Brain pericyte (primary cell): ENCODE measurements at regions not wholly inside any gene's neighbourhood (a gene's known extent, or its start where the extent isn't known, plus 50 kb on each side); places are given as distances from the start of the nearest gene placed in this dataset.
"Not testable (repeated sequence)": the region's sequence is repeated elsewhere in the genome, so short reads cannot be mapped to it uniquely, and the experiment has no call there.

Source experiments
- DNase-seq: peaks from one replicate; pipeline ENCODE4 v3.0.0-alpha.2; 2012; ENCODE audit warnings: low read depth, low spot score

DNA sequence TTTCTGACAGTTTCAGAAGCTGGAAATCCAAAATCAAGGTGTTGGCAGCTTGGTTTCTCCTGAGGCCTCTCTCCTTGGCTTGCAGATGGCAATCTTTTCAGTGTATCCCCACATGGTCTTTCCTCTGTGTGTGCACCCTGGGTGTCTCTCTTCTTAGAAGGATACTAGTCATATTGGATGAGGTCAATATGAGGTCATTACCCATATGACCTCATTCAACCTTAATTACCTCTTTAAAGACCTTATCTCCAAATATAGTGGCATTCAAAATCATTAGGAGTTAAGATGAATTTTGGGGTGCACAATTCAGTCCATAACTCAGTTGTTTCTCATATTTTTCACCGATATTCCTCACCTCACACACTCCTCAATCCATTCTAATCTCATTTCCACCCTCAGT, 92.4 kb upstream of the TGM3 start:
- no peak for DNase-seq

DNA sequence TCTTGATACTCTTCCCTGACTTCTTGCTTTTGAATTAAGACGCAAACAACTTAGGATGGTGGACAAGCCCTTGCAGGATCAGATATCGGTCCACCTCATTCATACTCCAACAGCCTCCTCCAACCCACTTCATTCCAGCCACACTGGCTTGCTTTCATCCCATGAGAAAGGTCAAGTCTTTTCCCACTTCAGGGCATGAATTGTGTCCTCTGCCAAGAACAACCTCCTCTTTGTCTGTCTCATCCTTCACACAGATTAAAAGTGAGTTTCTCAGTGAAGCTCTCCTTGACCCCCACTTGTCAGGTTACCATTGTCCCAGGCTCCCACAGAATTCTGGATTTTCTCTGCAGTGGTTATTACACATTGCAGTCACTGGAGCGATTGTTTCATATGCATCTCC, 91.8 kb upstream of the TGM3 start:
- DNase-seq, result no peak

GRCh38 chr20:2206957-2207769, 88.6 kb upstream of the TGM3 start:
- DNase-seq, result no peak

DNA sequence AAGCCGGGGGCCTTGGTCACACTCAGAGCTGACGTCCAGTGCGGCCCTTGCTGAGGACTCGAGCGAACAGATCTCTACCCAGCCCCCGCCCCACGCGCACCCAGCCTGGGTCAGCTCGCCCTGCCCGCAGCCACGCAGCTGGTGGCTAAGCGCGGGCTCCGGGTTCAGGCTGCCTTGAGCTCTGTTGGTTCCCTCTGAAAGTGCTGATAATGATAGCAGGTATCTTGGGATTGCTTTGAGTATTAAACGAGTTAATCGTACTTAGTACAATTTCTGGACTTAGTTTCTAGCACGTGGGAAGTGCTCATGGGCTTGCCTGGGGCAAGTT, 88.1 kb upstream of the TGM3 start:
- no peak for DNase-seq

GRCh38 chr20:2208897-2209296, 86.9 kb upstream of the TGM3 start:
- DNase-seq, result no peak

- no peak for DNase-seq
Observed at GRCh38 chr20:2210646-2211552, 84.9 kb upstream of the TGM3 start.

DNA sequence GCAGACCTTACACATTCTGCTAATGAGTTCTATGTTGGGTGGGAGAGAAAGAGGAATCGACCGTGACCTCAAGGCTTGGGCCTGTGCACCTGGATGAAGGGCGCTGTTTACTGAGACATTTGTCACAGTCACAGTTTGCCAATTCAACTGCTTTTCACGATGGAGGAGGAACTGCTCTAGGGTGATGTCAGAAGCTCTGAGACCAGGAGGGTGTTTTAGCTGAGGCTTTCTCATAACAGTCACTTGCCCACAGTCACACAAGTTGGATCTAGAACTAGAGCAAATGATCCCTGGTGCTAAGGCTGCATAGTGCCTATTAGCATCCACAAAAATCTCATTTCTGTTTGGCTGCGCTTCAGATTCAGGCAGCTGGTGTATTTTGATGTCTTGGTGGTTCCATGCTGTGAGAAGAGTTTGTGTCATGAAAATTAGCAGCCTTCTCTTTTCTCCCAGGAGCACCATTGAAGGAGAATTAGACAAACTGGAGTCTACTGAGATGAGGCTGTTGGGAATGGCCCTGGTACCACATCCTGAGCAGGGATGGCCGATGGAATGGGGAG, 83.3 kb upstream of the TGM3 start:
- DNase-seq, result no peak

- DNase-seq, result no peak
Observed at GRCh38 chr20:2213401-2213800, 82.4 kb upstream of the TGM3 start.

- DNase-seq, result no peak
Observed at GRCh38 chr20:2217857-2218539, 77.8 kb upstream of the TGM3 start.

- no peak for DNase-seq
Observed at GRCh38 chr20:2219481-2220006, 76.3 kb upstream of the TGM3 start.

DNA sequence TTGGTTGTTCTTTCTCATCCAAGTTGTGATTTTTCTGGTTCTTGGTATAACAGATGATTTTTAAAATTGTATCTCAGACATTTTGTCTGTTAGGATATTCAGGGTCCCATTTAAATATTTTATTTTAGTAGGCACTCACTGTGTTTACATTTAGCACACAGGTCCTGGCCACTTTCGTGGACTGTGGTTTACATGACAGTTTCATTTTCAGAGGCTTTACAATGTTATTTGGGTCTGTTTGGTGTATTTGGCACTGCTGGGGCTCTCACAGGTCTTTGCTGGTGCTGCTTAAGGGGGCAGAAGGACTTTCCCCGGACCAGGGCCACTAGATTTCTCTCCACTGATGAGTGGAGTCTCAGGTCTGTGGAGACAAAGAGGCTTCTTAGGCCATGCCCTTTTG, 75.5 kb upstream of the TGM3 start:
- no peak for DNase-seq

DNA sequence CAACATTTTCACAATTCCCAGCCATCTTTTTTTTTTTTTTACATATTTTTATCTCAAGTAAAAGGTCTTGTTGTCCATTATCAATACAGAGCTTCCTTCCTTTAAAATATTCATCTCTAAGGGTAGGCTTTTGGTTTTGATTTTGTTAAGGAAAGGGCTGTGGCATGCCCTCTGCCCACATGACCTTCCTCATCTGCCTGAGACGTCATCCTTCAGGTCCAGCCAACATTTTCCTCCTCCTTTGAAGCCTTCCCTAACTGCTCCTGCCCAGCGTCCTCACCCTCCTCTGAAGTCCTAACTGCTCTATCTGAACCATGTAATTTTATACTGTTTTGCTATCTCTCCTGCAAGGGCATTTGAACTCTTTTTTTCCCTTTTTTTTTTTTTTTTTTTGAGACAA, 73.9 kb upstream of the TGM3 start:
- no peak for DNase-seq

DNA sequence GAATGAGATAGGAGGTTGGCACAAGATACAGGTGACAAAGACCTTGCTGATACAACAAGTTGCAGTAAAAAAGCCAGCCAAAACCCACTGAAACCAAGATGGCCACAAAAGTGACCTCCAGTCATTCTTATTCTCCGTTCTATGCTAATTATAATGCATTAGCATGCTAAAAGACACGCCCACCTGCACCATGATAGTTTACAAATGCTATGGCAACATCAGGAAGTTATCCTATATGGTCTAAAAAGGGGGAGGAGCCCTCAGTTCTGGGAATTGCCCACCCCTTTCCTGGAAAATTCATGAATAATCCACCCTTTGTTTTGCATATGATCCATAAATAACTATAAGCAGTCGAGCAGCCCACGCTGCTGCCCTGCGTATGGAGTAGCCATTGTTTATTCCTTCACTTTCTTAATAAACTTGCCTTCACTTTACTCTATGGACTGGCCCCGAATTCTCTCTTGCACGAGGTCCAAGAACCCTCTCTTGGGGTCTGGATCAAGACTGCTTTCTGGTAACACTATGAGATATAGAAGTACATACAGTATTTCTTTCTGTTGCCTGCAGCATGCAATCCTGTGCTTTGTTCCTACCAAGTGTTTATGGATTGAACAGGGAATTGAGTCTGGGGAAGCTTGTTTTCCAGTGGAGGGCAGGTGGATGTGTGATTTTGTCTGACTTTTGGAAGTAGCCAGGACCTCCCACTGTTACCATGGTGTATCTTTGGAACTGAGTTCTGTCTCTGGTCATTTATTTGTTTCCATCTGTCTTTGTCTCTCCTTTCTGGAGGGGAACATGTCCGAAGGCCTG, 72.0 kb upstream of the TGM3 start:
- no peak for DNase-seq

GRCh38 chr20:2224368-2224639, 71.5 kb upstream of the TGM3 start:
- no peak for DNase-seq

DNA sequence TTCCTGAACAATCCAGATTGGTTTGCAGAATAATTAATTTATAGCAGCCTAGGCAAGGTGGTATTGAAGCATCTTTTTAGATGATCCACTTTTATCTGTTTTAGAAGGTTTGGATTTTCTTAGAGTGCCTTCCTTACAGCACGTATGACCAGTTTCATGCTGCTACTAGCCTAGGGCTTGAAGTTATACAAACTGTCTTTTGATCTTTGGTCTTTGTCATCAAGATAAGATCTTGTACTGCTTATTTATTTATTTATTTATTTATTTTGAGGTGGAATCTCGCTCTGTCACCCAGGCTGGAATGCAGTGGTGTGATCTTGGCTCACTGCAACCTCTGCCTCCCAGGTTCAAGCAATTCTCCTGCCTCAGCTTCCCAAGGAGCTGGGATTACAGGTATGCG, 68.5 kb upstream of the TGM3 start:
- not testable (repeated sequence) for DNase-seq

DNA sequence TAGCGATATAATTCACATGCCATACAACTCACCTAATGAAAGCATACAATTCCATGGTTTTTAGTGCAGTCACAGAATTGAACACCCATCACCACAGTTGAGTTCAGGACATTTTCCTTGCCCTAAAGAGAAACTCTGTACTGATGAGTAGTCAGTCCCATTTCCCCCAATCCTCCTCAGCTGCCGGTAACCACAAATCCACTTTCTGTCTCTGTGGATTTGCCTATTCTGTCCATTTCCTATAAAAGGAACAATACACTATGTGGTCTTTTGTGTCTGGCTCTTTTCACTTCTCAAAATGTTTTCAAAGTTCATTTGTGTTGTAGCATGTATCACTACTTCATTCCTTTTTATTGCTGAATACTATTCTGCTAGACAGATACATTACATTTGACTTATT, 67.9 kb upstream of the TGM3 start:
- DNase-seq, result no peak

DNA sequence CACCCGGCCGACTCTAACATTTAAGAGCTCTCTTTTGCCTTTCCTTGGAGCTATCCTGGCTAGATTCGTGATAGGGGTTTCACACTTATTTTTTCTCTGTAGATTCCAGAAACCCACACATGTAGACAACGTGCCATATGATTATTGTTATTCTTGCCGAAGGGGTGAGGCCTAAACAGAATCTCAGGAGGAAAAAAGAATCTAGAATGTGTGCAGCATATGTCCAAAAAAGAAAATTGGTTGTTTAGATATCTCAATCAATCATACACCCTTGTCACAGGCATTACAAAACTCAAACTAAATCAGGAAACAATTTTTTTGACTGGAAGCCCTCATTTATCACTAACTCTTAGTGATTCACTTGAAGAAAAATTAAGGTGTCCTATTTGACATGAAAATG, 66.9 kb upstream of the TGM3 start:
- no peak for DNase-seq

DNA sequence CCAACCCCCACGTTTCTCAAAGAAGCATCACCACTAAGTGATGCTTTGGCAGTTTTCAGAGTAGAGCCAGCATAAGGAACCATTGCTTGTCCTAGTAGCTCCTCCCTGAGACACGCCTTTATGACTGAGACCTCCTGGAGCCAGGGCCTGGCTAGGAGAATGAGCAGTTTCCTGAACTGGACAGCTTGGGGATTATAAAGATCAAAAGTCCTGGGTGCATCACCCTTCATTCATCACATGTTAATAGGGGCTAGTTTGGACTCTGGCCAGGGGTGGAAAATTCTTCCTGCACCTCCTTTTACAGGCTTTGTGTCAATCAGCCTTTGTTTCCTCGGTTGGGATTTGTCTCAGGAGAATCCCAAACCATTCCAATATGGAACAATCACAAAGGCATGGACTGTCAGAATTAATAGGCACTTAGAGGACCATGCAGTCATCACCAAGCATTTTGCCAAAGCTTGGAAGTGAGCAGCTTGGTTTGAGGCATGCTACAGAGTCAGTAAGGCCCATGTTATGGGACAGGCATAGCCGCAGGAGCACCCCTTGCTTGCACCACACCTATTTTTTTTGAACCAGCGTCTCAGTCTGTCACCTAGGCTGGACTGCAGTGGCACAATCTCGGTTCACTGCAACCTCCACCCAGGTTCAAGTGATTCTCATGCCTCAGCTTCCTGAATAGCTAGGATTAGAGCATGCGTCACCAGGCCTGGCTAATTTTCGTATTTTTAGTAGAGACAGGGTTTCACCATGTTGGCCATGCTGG, 64.9 kb upstream of the TGM3 start:
- no peak for DNase-seq

- no peak for DNase-seq
Observed at GRCh38 chr20:2231701-2232100, 64.1 kb upstream of the TGM3 start.

DNA sequence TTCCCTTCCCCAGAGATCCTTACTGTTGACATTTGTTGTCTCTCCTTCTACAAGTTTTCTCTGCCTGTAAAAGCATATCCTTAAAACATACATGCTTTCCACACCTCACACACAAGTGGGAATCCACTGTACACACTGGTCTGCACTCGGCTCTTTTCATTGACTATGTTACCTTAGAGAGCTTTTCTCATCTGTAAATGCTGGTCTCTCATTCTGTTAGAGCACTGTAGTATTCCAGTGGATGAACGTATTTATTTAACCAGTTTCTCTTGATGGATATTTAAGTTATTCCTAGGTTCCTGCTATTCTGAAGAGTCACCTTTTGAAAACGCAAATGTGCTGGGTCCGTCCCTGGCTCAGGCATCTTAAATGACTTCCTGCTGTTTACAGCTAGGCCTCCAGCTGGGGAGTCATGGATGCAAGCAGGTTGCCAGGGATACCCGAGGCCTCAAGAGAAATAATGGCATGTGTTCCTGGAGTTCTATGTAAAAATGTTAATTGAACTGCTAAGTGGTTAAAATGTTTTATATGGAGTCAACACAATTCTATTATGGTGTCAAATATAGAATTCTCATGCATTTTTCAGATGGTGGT, 61.1 kb upstream of the TGM3 start:
- no peak for DNase-seq
